HS-5 (cell line): ENCODE measurements at regions not wholly inside any gene's neighbourhood (a gene's known extent, or its start where the extent isn't known, plus 50 kb on each side); places are given as distances from the start of the nearest gene placed in this dataset.

Experiments
- DNase-seq: peaks from one replicate; pipeline ENCODE4 v3.0.0-alpha.2; 2012; ENCODE audit warnings: low read depth

DNA sequence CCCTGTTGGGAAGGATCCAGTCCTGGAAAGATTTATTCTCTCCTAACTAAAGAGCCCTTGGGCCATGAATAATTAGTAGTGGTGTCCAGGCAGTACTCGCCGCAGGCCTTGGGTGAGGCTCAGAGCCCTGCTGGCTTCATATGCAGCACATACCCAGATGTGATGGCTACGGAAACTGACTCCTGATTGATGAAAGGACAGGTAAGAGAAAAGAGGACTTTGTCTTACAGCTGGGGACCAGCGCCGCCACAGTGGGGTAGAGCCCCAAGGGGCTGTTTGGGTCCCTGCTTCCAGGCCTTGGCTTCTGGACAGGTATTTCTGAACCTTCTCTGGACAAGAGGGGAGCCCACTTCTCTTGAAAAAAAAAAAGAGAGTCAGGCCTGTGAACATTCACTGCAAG lies 1680.8 kb downstream of the EFNB2 start:
- no peak for DNase-seq

DNA sequence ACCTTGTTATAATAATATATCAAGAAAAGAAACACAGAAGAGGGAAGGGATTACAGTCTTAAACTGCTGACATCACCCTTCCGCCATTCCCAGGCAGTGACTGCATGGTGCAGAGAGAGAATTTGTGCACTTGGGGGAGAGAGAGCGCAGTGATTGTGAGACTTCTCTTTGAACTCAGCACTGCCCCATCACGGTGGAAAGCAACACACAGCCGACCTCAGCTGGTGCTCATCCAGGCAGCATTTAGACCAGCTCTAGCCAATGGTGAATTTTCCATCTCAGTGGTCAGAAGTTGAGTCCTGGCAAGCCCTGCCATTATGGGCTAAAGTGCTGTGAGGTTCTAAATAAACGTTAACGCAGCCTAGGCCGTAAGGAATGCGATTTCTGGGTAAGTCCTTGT lies 1681.5 kb downstream of the EFNB2 start:
- no peak for DNase-seq

DNA sequence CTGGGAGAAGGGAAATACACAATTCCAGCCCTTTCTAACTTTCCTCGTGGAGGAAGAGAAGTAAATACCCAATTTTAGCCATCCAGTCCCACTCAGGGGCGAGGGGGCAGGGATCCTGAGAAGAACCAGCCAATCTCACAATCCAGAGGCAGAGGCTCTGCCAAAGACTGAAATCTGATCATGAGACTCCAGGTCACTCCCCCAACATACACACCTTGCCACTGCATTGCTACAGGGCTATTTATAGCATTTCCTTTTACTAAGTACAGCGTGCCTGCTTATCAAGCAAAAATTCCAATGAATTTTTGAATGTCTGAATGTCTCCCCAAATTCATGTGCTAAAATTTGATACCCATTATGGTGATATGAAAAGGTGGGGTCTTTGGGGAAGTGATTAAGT lies 1687.5 kb downstream of the EFNB2 start:
- no peak for DNase-seq

DNA sequence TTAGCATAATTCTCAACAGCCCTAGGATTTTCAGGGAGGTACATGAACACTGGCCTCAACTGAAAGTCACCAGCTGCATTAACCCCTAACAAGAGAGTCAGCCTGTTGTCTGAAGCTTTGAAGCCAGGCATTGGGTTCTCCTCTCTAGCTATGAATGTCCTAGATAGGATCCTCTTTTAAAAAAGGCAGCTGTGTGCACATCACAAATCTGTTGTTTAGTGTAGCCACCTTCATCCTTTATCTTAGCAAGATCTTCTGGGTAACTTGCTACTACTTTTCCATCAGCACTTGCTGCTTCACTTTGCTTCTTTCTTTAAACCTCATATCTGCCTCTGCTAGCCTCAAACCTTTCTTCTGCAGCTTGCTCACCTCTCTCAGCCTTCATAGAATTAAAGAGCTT lies 1692.1 kb downstream of the EFNB2 start:
- DNase-seq, result no peak

DNA sequence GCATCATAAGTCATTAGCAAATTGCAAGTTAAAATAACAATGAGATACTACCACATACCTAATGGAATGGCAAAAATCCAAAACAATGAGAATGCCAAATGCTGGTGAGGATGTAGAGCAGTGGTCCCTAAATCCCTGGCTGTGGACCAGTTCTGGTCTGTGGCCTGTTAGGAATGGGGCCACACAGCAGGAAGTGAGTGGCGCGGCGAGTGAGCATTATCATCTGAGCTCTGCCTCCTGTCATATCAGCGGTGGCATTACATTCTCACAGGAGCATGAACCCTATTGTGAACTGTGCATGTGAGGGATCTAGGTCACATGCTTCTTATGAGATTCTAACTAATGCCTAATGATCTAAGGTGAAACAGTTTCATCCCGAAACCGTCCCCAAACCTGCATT lies 1694.4 kb downstream of the EFNB2 start:
- DNase-seq, result no peak

DNA sequence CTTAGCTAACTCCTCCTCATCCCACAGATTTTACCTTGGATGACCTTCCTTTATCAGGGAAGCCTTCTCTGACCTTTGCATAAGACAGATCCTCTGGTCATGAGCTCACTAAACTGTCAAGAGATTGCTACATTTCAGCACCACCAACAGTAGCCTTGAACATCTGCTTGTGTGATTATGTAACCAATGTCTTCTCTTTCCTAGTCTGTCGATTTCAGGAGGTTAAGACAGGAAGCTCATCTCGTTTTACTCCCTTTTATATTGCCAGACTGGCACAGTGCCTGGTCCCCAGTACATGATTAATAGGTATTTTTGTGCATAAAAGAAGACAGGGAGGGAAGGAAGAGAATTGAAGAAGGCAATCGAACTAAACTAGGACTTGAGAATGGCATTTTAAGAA lies 1697.7 kb downstream of the EFNB2 start:
- no peak for DNase-seq

DNA sequence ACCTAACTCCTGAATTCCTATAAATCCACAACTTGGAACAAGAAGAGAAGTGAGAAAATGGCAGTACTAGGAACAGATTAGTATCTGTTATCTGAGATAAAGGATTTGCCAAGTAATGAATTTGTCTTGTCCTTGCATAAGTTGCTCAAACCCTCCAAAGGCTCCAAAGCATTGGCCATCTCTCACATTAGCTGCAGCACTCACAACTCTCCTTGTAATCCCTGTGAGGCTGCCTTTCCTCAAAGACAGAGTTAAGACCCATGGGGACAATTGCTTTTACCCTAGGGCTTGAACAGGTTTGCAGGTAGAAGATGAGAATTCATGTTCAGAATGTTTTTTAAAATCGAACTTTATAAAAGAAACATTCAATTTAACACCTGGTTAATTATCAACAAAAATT lies 1702.2 kb downstream of the EFNB2 start:
- no peak for DNase-seq

DNA sequence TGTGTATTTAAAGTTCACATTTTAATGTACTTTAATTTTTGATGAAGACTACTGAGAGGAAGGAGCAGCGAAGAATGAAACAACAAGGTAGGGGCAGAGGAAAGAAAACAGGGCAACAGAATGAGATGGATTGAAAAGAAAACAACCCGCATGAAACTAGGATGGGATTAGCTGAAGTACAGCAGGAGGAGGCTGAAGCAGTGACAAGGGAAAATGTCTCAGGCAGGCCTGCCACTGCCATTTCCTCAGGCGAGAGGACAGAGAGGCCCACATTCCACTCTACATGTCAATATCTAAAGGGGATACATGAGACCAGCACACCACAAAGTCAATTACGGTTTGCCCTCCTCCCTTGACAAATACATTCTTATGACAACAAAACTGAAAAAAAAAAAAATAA lies 1703.2 kb downstream of the EFNB2 start:
- no peak for DNase-seq

DNA sequence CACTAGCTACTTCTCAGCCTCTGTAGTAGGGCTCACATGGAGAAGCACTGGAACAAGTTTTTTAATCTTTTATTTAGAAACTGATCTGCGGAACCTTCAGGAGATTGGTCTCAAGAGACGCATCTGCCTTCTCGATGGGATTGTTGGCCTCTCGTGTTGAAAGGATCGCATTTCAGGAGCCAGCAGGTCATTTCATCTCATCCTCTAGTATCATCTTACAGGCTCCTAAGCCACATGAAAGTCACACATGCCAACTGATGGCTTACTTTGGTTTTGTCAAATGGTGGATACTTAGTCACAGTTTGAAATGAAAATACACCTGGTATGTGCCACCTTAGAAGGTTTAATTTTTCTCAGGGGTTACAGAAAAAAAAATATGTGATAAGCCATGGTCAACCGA lies 1703.6 kb downstream of the EFNB2 start:
- DNase-seq, result no peak

DNA sequence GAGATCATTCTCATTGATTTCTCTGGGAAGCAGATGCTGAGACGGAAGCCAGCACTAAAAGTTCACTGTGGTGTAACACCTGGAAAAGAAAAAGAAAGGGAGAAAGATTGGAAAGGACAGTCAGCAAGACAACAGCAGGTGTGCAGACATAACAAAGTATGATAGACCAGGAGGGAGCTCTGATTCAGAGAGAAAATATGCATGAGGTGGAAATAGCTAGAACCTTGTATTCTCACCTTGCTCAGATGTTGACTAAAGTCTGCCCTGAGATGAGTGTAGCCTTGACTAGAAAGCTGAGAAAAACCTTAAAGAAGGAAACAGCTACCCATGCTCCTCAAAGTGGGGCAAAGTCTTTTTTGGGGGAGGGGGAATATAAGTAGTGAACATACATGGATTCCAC lies 1711.8 kb downstream of the EFNB2 start:
- no peak for DNase-seq

DNA sequence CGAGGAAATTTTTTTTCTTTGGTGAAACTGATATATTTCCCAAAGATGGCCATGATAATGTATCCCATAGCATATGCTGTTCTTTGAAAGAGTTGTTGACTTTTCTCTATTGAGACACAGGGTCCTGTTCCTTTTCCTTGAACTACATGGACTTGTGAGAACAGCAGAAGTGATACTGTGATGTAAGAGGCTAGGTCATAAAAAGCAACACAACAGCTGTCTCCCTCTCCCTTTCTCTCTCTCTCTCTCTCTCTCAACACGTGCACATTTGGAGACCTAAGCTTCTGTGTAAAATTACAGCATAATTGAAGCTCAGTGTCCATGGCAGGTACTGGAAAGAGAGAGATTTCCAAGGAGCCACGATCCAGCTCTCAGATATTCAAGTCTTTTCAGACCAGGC lies 1712.4 kb downstream of the EFNB2 start:
- no peak for DNase-seq

DNA sequence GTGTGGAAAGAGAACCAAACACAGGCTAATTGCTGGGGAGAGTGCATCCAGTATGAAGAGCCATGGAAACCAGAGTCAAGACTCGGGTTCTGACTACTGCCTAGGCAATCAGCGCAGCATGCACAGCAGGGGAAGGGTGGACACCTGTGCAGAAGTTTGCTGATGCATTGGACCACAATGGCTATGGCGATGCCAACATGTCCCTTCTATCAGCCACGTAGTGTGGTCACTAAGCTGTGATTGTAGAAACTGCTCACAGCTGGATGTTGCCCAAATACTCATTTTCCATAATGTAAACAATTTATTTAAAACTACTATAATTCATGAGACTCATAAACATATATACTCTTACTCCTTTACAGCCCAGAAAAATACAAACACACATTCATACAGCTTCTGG lies 1718.2 kb downstream of the EFNB2 start:
- DNase-seq, result no peak

DNA sequence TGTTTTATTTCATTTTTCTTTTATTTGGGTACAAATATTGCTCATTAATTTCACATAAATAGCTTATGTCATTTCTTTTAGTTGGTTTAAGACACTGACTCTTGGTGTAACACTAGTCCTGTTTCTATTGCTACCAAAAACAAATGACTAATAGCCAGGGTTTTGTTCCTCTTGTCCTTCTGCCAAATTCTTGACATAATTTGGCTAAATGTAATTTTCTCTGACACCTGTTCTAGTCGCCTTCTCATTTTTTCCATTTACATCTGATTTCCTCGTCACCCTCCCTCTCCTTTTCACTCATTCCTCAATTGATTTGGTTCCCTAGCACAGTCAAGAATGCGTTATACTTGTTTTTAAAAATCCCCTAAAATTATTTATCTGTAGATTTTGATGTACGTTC lies 1718.7 kb downstream of the EFNB2 start:
- no peak for DNase-seq

DNA sequence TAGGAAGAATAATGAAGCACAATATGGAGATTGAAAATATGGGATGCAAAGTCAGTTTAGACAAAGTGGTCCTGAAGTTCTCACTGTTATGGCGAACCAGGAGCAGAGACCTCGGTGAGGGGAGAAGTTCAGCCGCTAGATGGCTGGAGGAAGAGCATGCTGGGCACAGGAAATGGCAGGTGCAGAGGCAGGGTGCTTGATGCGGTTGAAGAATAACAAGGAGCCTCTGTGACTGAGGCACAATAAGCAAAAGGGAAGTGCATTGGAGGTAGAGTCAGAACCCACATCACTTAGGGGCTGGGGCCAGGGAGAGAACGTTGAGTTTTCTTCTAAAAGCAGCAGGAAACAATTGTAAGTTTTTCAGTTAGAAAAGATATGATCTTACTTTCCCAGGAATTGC lies 1725.2 kb downstream of the EFNB2 start:
- DNase-seq, result no peak

DNA sequence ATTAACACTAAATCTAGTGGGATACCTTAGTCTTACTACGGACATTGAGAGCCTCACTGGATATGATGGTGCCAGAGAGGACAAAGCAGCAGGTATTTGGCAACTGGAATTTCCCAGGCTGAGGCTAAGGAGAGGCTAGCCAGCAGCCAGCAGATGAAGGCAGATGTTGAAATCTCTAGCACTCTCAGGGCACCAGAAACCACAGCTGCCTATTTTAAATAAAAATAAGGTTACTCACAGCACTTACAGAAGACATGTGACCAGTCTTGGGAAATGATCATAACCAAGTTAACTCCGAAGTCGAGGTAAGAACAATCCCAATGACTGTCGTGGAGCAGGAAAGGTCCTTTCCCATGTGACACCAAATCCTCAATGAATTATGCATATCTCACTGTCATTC lies 1726.0 kb downstream of the EFNB2 start:
- peak; percentile 40 for DNase-seq

DNA sequence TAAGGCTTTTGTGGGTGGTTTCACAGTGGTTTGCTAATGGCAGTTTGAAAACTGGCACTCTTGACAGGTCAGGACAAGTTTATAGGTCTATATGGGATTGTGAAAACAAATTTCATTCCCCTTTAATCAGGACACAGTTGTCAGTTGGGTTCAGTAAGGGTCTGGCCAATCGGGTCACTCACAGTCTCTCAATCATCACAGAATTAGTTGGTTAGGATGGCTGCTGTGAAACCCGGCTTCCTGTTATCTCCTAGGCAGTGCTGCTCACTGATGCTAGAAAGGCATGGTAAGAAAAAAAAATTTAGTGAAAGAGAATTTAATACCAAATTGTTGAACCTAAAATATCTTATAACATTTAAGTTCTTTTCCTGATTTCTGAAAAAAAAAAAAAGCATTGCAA lies 1730.1 kb downstream of the EFNB2 start:
- no peak for DNase-seq

DNA sequence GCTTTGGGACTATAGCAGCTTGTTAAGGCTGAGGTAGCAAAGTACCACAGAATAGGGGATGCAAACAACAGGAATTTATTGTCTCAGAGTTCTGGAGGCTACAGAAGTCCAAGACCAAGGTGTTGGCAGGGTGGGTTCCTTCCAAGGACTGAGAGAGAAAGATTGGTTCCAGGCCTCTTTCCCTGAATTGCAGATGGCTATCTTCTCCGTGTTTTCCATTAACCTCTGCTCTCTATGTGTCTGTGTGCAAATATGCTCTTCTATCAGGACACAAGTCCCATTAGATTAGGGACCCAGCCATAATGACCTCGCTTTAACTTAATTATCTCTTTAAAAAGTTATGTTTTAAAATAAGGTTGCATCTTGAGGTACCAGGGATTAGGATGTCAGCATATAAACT lies 1732.9 kb upstream of the SLC10A2 start:
- DNase-seq, result no peak

DNA sequence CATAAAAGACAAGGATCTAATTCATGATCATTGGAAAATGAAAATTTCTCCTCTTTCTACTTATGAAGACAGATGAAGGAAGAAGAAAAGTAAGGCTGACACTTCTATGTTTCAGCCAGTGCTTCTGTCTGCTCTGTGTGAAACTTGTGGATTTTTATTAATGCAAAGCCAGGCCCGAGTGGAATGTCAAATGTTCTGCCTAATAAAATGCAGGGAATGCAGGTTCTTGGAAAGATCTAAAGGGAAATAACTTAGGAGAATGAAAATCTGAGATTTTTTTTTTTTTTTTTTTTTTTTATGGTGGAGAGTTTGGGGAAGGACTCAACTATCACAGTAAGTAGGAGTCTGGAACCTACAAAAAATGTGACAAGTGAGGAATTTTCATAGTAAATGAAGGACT lies 1732.3 kb upstream of the SLC10A2 start:
- DNase-seq, result no peak

DNA sequence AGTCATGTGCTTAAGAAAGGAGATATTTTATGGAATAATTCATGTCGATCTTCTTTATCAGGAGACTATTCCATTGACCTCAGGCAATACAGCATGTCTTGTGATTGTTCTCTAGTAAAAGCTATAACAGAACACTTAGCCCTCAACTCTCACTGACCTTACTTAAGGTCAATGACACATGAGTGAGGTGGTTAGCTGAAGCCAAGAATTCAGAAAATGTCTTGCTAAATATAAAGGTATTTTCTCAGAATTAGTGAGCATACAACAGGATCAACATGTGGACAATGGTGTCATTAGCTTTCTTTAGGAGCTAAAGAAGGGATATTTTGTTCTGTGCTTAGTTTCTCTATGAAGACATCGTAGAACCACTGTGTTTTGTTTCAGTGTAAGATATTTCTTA lies 1730.4 kb upstream of the SLC10A2 start:
- no peak for DNase-seq

DNA sequence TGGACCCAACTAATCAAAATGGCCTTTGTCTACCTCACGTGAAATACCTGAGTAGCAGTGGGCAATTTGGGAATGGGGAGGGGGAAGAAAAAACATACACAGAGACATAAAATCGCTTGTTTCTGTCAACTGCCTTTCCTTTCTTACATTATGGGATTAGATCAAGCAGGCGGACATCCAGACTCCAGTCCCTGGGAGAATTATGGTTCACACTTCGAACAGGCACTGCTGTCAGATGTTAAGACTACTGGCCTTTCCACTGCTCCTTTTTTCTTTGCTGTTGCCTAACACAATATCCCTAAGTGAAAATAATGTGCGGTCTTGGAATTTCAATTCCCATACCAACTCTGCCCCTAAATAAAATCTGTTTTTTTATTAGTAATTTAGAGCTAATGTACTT lies 1719.7 kb upstream of the SLC10A2 start:
- no peak for DNase-seq

DNA sequence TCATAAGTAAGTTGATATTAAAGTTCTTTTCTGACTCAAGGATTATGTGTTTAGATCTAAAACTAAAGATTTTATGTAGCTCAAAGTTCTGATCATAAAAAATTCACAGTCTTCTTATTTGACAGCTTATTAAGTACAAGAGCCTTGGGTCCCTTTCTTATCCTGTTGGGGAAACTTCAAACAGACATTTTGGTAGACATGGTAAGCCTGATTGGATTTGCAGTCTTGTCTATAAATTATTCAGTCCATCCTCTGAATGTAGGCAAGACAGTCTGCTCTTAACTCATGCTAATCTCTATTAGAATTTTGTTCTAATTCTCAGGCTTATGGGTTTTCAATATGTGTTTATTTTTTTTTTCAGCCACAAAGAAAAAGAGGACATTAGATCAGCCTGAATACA lies 1718.7 kb upstream of the SLC10A2 start:
- no peak for DNase-seq

DNA sequence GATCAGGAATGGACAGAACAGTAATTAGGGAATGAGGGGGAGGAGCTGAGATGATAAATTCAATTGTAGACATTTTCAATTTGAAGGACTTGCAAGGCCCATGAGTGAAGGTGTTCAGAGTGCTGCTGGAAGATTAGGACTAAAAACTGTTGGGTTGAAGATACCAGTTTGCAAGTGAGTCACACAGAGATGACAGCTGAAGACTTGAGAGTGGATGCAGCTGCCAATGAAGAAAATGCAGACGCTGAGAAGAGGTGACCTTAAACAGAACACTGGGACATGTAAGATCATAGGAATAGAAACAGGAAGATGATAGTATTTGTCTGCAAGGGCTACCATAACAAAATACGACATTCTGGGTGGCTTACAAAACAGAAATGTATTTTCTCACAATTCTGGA lies 1716.5 kb upstream of the SLC10A2 start:
- no peak for DNase-seq

DNA sequence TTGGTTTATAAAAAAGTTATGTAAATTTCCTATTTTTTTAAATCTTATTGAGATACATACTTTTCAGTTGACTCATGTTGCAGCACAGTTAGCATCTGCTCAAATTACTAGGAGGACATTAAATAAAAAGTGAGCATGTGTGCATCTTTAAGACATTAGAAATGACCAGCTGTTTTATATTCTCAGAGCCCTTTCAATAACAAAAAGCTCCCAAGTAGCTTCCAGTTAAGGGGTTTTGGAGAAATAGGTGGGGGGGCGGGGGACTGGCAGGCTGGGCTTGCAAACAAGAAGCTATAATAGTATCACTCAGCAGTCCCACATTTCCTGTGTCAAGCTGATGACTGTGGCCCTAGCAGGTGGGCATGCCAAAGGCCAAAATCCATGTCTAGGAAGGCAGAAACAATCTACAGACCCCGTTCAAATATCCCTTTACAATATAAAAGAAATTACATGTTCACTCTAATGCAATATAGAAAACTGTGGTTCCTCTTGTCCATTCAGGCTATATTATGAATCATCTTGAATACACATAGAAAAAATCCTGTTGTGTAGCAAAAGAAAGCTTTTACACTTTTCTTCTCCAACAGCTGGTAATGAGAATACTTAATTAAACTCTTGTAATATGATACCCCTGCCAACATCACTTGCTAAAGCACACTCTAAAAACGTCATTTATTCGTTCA lies 1713.2 kb upstream of the SLC10A2 start:
- DNase-seq, result no peak

DNA sequence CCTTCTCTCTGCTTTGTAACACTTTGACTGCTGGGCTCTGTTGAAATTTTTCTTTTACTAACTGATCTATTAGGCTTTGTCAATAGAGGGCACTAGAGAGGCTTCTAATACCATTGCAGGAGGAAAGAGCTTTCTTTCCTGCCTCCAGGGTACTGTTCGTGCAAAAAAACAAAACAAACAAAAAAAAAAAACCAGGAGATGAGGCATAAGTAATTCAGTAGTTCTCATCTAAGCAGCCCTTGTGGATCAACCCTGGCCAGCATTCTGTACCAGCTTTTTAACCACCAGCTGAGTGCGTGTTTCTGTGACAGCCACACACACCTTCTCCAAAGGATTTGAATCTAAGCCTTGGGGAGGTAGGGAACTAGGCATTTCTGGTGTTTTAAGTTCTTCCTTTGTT lies 1707.6 kb upstream of the SLC10A2 start:
- no peak for DNase-seq

DNA sequence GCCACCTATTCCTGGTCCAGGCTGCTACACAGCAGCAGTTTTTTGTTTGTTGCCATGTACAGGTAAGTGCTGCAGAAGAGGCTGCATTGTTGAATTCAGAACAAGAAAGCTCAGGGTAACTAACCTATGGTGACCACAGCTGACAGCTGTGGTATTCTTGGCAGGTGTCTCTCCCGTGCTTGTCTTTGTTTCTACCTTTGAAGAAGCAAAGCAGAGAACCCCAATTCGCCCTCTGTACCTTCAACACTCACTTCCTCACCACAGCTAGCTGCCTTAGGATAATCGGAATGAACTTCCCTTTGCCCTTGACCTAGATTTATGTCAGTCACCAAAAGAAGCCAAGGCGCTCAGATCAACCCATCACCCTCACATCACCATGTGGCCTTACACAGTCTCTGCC lies 1703.3 kb upstream of the SLC10A2 start:
- DNase-seq, result no peak
